ENCODE measurements at regions not wholly inside any gene's neighbourhood (a gene's known extent, or its start where the extent isn't known, plus 50 kb on each side); places are given as distances from the start of the nearest gene placed in this dataset.

- ChIA-PET CTCF (no interaction called here), POLR2A (ENCODE audit: unreplicated experiment) (no interaction called here)
- H3K18ac ChIP-seq (ENCODE audit: low read depth, low read length) = no peak overlapping the region
- H2AFZ ChIP-seq (replicated peaks; ENCODE audit: low read length, poor library complexity) = no peak overlapping the region
- H3K23ac ChIP-seq (ENCODE audit: low read depth, low read length) = no peak overlapping the region
- no peaks in the 10 kb centered on the region for H4K20me1 ChIP-seq (ENCODE audit: insufficient read depth, low read length)
- TF ChIP-seq MAFK (IDR thresholded peaks at IDR 0.05; ENCODE audit: low read depth, low read length) (no peak), POLR2A (IDR thresholded peaks at IDR 0.05; ENCODE audit: low read depth, low read length) (no peak)
- no peak overlapping the region for H2BK20ac ChIP-seq (ENCODE audit: low read depth, low read length)
- no peak overlapping the region for H4K5ac ChIP-seq (ENCODE audit: low read depth, low read length)
- no peak overlapping the region for H2BK5ac ChIP-seq (ENCODE audit: low read depth, low read length, poor library complexity, severe bottlenecking)
- BruUV-seq (replicated peaks) = no TSS peak
- ATAC-seq (ENCODE audit: low read depth) = no peak
- no peak overlapping the region for H4K8ac ChIP-seq (ENCODE audit: low read depth in 2 of 2, low read length in 2 of 2)
- H3K9ac ChIP-seq (ENCODE audit: low read depth, low read length) = no peak overlapping the region
- intact Hi-C loops (cut with micrococcal nuclease) = no loop called here
- no peaks in the 10 kb centered on the region for H3K36me3 ChIP-seq (ENCODE audit: control insufficient read depth, insufficient read depth, low read length)
- no peaks in the 10 kb centered on the region for H3K79me1 ChIP-seq (ENCODE audit: low read depth in 1 of 2, low read length in 2 of 2)
- no peak overlapping the region for H2AK9ac ChIP-seq (replicated peaks; ENCODE audit: low read depth, low read length, poor library complexity)
- H2BK120ac ChIP-seq (ENCODE audit: low read depth, low read length) = no peak overlapping the region
- H3K27me3 ChIP-seq (ENCODE audit: control insufficient read depth, insufficient read depth, low read length) = no peaks in the 10 kb centered on the region
- in situ Hi-C loops (cut with MboI; ENCODE audit: low sequenced_read_pairs) = no loop called here
- no peak overlapping the region for H3K14ac ChIP-seq (replicated peaks; ENCODE audit: low read depth, low read length)
- H3K9me1 ChIP-seq (ENCODE audit: insufficient read depth, low read length) = no peaks in the 10 kb centered on the region
- no CpG with 5 or more reads among the region's 1 CpG for WGBS, 2 experiments (ENCODE audit: extremely low coverage in 2 of 2, insufficient read length in 1 of 2)
- no peaks in the 10 kb centered on the region for H3K4me1 ChIP-seq (ENCODE audit: control insufficient read depth, insufficient read depth, low read length)
- dilution Hi-C loops (cut with HindIII; ENCODE audit: low sequenced_read_pairs, unreplicated experiment) = no loop called here
- no peak for DNase-seq
- no peak overlapping the region for H3K27ac ChIP-seq (ENCODE audit: insufficient read depth, low read length)
- H2AK5ac ChIP-seq (ENCODE audit: low read depth, low read length) = no peak overlapping the region
- no peak overlapping the region for H3K4me2 ChIP-seq (ENCODE audit: low read depth, low read length)
- H4K91ac ChIP-seq (ENCODE audit: insufficient read depth, low read depth, low read length) = no peak overlapping the region
- no peaks in the 10 kb centered on the region; the same call in 1 of the 2 replicates for H3K9me3 ChIP-seq (ENCODE audit: control insufficient read depth, insufficient read depth, low read length)
- no peak overlapping the region for H3K4me3 ChIP-seq (ENCODE audit: insufficient read depth, low read depth, low read length)
- no peak overlapping the region for H3K4ac ChIP-seq (ENCODE audit: low read depth, low read length)
- H3K56ac ChIP-seq (ENCODE audit: extremely low read depth, insufficient read depth, low read length) = no peak overlapping the region
- no peak overlapping the region for H2BK15ac ChIP-seq (ENCODE audit: low read depth, low read length)
These were observed 165.4 kb upstream of the NDST4 start for GRCh38 chr4:115278830-115279229.

Data from IMR-90 (cell line).